NCI-H1417 treated with DMSO at 0.1 percent for 48 hours (cell line): ENCODE measurements at regions not wholly inside any gene's neighbourhood (a gene's known extent, or its start where the extent isn't known, plus 50 kb on each side); places are given as distances from the start of the nearest gene placed in this dataset.

Experiments
- DNase-seq: peaks from one replicate; lab custom pipeline; 2025; lab: John Stamatoyannopoulos, UW

GRCh38 chr13:107111248-107111647, 543.3 kb upstream of the ARGLU1 start:
- no peak for DNase-seq

- no peak for DNase-seq
Observed at GRCh38 chr13:107104631-107105030, 536.7 kb upstream of the ARGLU1 start.

- no peak for DNase-seq
Observed at GRCh38 chr13:107102676-107103075, 534.7 kb upstream of the ARGLU1 start.

GRCh38 chr13:107099661-107100060, 531.7 kb upstream of the ARGLU1 start:
- DNase-seq: no peak

GRCh38 chr13:107097916-107098315, 530.0 kb upstream of the ARGLU1 start:
- DNase-seq: no peak

- no peak for DNase-seq
Observed at GRCh38 chr13:107095876-107096275, 527.9 kb upstream of the ARGLU1 start.

GRCh38 chr13:107091861-107092260, 523.9 kb upstream of the ARGLU1 start:
- DNase-seq: no peak

GRCh38 chr13:107091428-107091827, 523.5 kb upstream of the ARGLU1 start:
- no peak for DNase-seq

- DNase-seq: no peak
Observed at GRCh38 chr13:107088061-107088460, 520.1 kb upstream of the ARGLU1 start.

GRCh38 chr13:107079423-107080049, 511.6 kb upstream of the ARGLU1 start:
- no peak for DNase-seq

- DNase-seq: no peak
Observed at GRCh38 chr13:107078229-107078765, 510.4 kb upstream of the ARGLU1 start.

GRCh38 chr13:107076801-107077200, 508.9 kb upstream of the ARGLU1 start:
- DNase-seq: no peak

GRCh38 chr13:107075576-107075975, 507.6 kb upstream of the ARGLU1 start:
- DNase-seq: no peak

GRCh38 chr13:107070792-107071191, 502.9 kb upstream of the ARGLU1 start:
- DNase-seq: no peak

- no peak for DNase-seq
Observed at GRCh38 chr13:107069108-107069776, 501.3 kb upstream of the ARGLU1 start.

GRCh38 chr13:107067381-107067780, 499.4 kb upstream of the ARGLU1 start:
- DNase-seq: no peak

GRCh38 chr13:107066355-107066754, 498.4 kb upstream of the ARGLU1 start:
- DNase-seq: no peak

- no peak for DNase-seq
Observed at GRCh38 chr13:107065036-107065435, 497.1 kb upstream of the ARGLU1 start.

GRCh38 chr13:107057028-107057631, 489.2 kb upstream of the ARGLU1 start:
- DNase-seq: no peak

GRCh38 chr13:107043021-107043956, 475.4 kb upstream of the ARGLU1 start:
- DNase-seq: no peak

- no peak for DNase-seq
Observed at GRCh38 chr13:107035778-107036177, 467.8 kb upstream of the ARGLU1 start.

GRCh38 chr13:107035186-107035585, 467.2 kb upstream of the ARGLU1 start:
- DNase-seq: no peak
